ENCODE measurements at regions not wholly inside any gene's neighbourhood (a gene's known extent, or its start where the extent isn't known, plus 50 kb on each side); places are given as distances from the start of the nearest gene placed in this dataset.

DNA sequence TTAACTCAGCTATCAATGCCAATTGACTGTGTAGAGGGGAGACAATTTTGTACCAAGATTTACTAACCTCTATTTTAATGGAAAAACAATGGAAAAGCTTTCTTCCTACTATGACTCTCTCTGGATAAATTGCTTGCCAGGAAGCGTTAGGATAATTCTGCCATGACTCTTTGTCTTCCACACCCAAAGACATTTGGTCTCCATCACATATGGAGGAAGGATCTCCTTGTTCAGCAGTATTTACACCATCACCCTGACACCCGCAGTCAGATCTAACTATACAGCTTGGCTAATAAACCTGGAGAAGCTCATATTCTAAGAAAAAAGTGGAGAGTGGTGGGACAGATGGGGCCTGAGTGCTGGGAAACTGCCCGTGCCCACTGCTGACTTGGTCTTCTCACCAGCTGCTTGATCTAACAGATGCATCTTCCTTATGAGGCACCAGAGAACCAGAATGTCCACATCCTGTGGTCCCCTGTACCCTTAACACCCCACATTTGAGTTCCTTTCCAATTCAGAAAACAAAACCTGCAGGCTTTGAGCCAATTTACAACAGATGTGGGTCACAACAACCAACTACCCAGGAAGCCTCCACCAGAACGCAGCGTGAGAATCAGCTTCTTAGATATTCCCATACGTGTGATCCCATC lies 154.0 kb downstream of the DAD1 start:
- Histone ChIP-seq H3K4me3 (ENCODE audit: low read length in 3 of 3) (no peak overlapping the region), H3K9ac (ENCODE audit: low read depth in 1 of 3, low read length in 3 of 3) (no peak overlapping the region), H3K9me3 (ENCODE audit: control insufficient read depth in 3 of 3, low read length in 3 of 3) (no peaks in the 10 kb centered on the region), H3K4me1 (ENCODE audit: control insufficient read depth in 3 of 3, insufficient read depth in 3 of 3, low read length in 3 of 3) (peaks cover 9 to 15% (median 12%) of the 10 kb centered on the region in 3 donors), H3K36me3 (ENCODE audit: control insufficient read depth in 3 of 3, insufficient read depth in 3 of 3, low read length in 3 of 3) (no peaks in the 10 kb centered on the region), H3K27me3 (ENCODE audit: control insufficient read depth in 3 of 3, insufficient read depth in 3 of 3, low read length in 3 of 3) (no peaks in the 10 kb centered on the region), H3K27ac (ENCODE audit: low read depth, low read length) (no peak overlapping the region)

DNA sequence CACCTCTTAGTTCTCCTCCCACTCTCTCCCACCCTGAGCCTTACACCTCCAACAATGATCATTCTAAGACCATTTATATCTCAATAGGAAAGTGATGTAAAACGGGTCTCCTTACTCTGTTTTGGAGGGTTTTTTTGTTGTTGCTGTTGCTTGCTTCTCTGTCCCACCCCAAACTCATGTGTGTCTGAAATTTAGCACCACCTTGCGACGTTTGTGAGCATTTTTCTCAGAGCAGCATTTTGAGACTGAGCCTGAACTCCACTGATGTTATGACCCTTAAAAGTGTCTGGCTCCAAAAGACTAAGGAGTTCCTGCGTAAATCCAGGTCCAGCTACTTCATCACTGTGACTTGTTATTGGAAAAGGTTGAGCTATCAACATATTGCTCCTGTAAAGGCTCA lies 155.0 kb downstream of the DAD1 start:
- no peaks in the 10 kb centered on the region for H3K36me3 ChIP-seq (ENCODE audit: control insufficient read depth in 3 of 3, insufficient read depth in 3 of 3, low read length in 3 of 3)
- H3K27me3 ChIP-seq (ENCODE audit: control insufficient read depth in 3 of 3, insufficient read depth in 3 of 3, low read length in 3 of 3): no peaks in the 10 kb centered on the region
- H3K9me3 ChIP-seq (ENCODE audit: control insufficient read depth in 3 of 3, low read length in 3 of 3): no peaks in the 10 kb centered on the region
- no peak overlapping the region for H3K9ac ChIP-seq (ENCODE audit: low read depth in 1 of 3, low read length in 3 of 3)
- no peak overlapping the region for H3K4me3 ChIP-seq (ENCODE audit: low read length in 3 of 3)
- no peak overlapping the region for H3K27ac ChIP-seq (ENCODE audit: low read depth, low read length)
- H3K4me1 ChIP-seq (ENCODE audit: control insufficient read depth in 3 of 3, insufficient read depth in 3 of 3, low read length in 3 of 3): peaks cover 9 to 15% (median 12%) of the 10 kb centered on the region in 3 donors

DNA sequence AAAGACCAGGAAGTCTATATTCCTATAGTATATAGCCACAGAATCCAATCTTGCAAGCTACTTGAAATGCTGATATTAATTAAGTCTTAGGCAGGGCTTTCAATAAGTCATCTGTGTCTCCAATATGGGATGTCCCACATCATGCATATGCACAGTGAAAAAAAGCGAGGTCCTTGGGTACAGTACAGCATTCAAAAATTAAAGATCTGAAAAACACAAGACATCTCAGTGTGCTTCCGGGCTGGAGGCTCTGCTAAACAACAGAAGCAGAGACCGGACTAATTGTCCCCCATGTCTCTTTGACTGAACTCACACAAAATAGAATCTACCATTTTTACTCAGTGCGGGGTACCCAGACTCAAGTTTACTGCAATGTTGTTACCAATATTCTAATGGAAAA lies 156.0 kb downstream of the DAD1 start:
- H3K9me3 ChIP-seq (ENCODE audit: control insufficient read depth in 3 of 3, low read length in 3 of 3): no peaks in the 10 kb centered on the region
- H3K9ac ChIP-seq (ENCODE audit: low read depth in 1 of 3, low read length in 3 of 3): no peak overlapping the region
- H3K27me3 ChIP-seq (ENCODE audit: control insufficient read depth in 3 of 3, insufficient read depth in 3 of 3, low read length in 3 of 3): no peaks in the 10 kb centered on the region
- no peak overlapping the region for H3K27ac ChIP-seq (ENCODE audit: low read depth, low read length)
- H3K36me3 ChIP-seq (ENCODE audit: control insufficient read depth in 3 of 3, insufficient read depth in 3 of 3, low read length in 3 of 3): no peaks in the 10 kb centered on the region
- peaks cover 9 to 15% (median 14%) of the 10 kb centered on the region in 3 donors for H3K4me1 ChIP-seq (ENCODE audit: control insufficient read depth in 3 of 3, insufficient read depth in 3 of 3, low read length in 3 of 3)
- H3K4me3 ChIP-seq (ENCODE audit: low read length in 3 of 3): no peak overlapping the region

DNA sequence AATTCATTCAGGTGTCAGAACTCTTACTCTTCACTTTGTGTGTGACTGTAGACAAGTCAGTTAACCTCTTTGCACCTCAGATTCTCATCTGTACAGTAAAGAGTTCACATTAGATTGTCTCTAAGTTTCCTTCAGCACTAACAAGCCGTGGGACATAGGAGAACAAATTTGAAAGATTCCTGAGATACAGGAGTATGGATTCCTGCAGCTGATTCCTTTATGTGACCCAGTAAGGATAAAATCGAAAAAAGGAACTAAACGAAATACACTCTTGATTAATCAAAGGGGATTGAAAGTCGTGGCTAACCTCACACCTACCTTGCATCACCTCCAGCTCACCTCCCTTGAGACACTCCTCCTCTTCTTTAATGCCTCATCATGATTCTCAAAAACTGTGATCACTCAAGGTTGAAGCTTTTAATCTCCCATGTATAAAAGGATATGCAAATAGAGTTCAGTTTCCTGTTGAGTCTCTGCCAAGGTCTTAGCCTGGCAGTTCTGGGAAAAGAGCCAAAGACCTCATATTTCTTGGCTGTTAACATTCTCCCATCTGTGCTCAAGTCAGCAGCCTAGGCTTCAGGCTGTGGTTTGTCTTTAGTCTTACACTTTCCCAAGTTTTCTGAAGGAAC lies 156.6 kb downstream of the DAD1 start:
- H3K4me3 ChIP-seq (ENCODE audit: low read length in 3 of 3): no peak overlapping the region
- H3K27ac ChIP-seq (ENCODE audit: low read depth, low read length): no peak overlapping the region
- H3K4me1 ChIP-seq (ENCODE audit: control insufficient read depth in 3 of 3, insufficient read depth in 3 of 3, low read length in 3 of 3): peaks cover 9 to 15% (median 14%) of the 10 kb centered on the region in 3 donors
- H3K9me3 ChIP-seq (ENCODE audit: control insufficient read depth in 3 of 3, low read length in 3 of 3): no peaks in the 10 kb centered on the region
- no peak overlapping the region for H3K9ac ChIP-seq (ENCODE audit: low read depth in 1 of 3, low read length in 3 of 3)
- H3K36me3 ChIP-seq (ENCODE audit: control insufficient read depth in 3 of 3, insufficient read depth in 3 of 3, low read length in 3 of 3): no peaks in the 10 kb centered on the region
- no peaks in the 10 kb centered on the region for H3K27me3 ChIP-seq (ENCODE audit: control insufficient read depth in 3 of 3, insufficient read depth in 3 of 3, low read length in 3 of 3)

DNA sequence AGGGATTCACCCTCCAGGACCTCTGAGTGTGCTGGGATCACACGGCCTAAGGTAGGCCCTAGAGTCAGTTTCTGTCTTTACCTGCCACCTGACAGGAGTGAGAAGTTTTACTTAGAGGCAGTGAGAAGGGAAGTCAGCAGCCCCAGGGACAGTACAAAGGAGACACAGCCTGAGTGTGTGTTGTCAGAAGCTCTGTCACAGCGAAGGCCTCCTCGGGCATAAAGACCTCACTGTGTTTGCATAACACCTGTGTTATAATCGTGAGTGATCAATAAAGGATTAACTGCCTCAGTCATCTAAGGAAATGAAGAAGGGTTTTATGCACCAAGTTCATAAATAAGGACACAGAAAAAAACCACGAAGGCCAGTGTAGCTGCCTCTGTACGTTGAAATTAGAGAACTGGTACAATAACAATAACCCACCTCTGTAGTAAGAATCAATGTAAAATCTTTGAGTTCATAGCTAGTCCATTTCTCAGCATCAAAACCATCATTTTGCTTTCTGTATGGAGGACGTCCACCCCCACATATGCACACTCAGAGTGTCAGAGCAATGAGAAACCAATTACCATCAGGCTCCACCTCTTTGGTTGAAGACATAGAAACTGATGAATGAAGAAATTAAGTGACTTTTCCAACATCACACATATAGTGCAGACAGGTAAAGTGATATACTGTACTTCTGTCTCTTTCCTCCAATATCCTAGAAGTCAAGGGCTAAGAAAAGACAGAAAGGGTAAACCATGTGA lies 159.3 kb downstream of the DAD1 start:
- Histone ChIP-seq H3K4me3 (ENCODE audit: low read length in 3 of 3) (no peak overlapping the region), H3K27ac (ENCODE audit: low read depth, low read length) (no peak overlapping the region), H3K4me1 (ENCODE audit: control insufficient read depth in 3 of 3, insufficient read depth in 3 of 3, low read length in 3 of 3) (peaks cover 9 to 15% (median 14%) of the 10 kb centered on the region in 3 donors), H3K9me3 (ENCODE audit: control insufficient read depth in 3 of 3, low read length in 3 of 3) (no peaks in the 10 kb centered on the region), H3K9ac (ENCODE audit: low read depth in 1 of 3, low read length in 3 of 3) (no peak overlapping the region), H3K36me3 (ENCODE audit: control insufficient read depth in 3 of 3, insufficient read depth in 3 of 3, low read length in 3 of 3) (no peaks in the 10 kb centered on the region), H3K27me3 (ENCODE audit: control insufficient read depth in 3 of 3, insufficient read depth in 3 of 3, low read length in 3 of 3) (peaks cover 0 to 3% (median 0%) of the 10 kb centered on the region in 3 donors)

DNA sequence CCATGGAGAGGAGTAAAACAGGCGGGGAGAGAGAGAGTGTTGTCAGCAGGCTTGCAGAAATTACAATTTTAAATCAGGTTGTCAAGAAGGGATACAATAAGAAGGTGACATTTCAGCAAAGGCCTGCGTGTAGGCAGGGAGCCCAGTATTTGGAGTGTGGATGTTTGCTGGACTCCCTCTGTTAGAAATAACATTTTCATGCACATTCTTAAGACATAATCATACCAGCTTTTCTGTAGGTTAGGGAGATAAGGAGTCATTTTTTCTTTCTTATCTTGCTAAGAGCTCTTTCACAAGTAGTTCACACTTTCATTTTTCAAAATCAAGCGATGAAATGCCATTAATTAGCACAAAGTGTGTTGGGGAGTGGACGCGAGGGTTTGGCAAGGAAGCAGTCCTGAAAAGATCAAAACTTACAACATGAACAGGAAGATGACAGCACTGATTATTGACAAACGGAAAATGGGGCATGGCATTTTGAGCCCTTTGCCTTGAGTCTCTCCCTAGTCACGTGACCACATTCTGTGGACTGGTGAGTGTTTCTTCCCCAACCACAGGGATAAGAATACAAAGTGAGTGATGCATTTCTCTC lies 160.2 kb downstream of the DAD1 start:
- peaks cover 9 to 15% (median 14%) of the 10 kb centered on the region in 3 donors for H3K4me1 ChIP-seq (ENCODE audit: control insufficient read depth in 3 of 3, insufficient read depth in 3 of 3, low read length in 3 of 3)
- H3K4me3 ChIP-seq (ENCODE audit: low read length in 3 of 3): no peak overlapping the region
- H3K9ac ChIP-seq (ENCODE audit: low read depth in 1 of 3, low read length in 3 of 3): no peak overlapping the region
- H3K36me3 ChIP-seq (ENCODE audit: control insufficient read depth in 3 of 3, insufficient read depth in 3 of 3, low read length in 3 of 3): no peaks in the 10 kb centered on the region
- no peak overlapping the region for H3K27ac ChIP-seq (ENCODE audit: low read depth, low read length)
- H3K9me3 ChIP-seq (ENCODE audit: control insufficient read depth in 3 of 3, low read length in 3 of 3): no peaks in the 10 kb centered on the region
- peaks cover 0 to 3% (median 0%) of the 10 kb centered on the region in 3 donors for H3K27me3 ChIP-seq (ENCODE audit: control insufficient read depth in 3 of 3, insufficient read depth in 3 of 3, low read length in 3 of 3)

DNA sequence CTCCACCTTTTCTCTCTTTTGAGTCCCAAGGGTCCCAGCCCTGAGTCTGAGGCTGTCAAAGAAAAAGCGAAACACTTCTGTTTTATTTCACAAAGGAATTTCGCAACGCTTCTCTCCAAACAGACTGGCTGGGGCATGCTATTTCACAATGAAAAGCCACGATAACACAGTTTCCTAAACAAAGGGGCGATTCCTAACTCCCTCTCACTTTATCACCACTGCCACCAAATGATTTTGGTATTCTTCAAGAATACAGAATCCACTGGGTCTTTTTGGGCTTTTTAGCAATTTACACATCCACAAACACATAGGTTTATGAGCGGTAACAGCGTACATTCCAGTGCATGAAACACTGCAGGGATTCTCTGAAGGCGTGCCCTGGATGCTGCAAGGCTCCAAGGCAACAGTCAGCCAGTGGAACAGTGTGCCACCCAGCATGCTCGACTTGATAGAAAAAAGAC lies 161.2 kb downstream of the DAD1 start:
- no peak overlapping the region for H3K4me3 ChIP-seq (ENCODE audit: low read length in 3 of 3)
- H3K27ac ChIP-seq (ENCODE audit: low read depth, low read length): no peak overlapping the region
- H3K36me3 ChIP-seq (ENCODE audit: control insufficient read depth in 3 of 3, insufficient read depth in 3 of 3, low read length in 3 of 3): no peaks in the 10 kb centered on the region
- no peaks in the 10 kb centered on the region for H3K9me3 ChIP-seq (ENCODE audit: control insufficient read depth in 3 of 3, low read length in 3 of 3)
- H3K9ac ChIP-seq (ENCODE audit: low read depth in 1 of 3, low read length in 3 of 3): peak overlapping the region in 1 of 3 donors; percentile 7
- peaks cover 7 to 10% (median 9%) of the 10 kb centered on the region in 3 donors for H3K4me1 ChIP-seq (ENCODE audit: control insufficient read depth in 3 of 3, insufficient read depth in 3 of 3, low read length in 3 of 3)
- H3K27me3 ChIP-seq (ENCODE audit: control insufficient read depth in 3 of 3, insufficient read depth in 3 of 3, low read length in 3 of 3): peaks cover 0 to 3% (median 0%) of the 10 kb centered on the region in 3 donors

DNA sequence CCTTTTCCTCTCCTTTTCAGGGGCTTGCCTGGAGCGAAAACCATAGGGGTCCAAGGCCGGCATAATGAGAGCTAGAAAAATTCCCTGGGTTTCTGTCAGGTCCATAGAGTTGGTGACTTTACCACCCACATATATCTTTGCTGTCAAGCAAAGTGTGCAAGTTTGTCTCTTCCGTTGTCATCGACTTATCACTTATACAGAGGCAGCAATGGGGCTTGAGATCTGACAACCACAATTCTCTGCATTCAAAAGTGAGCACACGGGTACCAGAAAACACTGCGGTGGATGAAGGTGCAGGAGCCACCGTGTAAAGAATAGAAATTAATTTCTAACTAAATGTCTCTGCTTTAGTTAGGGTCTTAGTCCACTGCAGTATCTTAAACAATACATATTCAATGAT lies 162.3 kb downstream of the DAD1 start:
- peaks cover 0 to 2% (median 0%) of the 10 kb centered on the region in 3 donors for H3K4me1 ChIP-seq (ENCODE audit: control insufficient read depth in 3 of 3, insufficient read depth in 3 of 3, low read length in 3 of 3)
- H3K27ac ChIP-seq (ENCODE audit: low read depth, low read length): no peak overlapping the region
- H3K9me3 ChIP-seq (ENCODE audit: control insufficient read depth in 3 of 3, low read length in 3 of 3): no peaks in the 10 kb centered on the region
- H3K9ac ChIP-seq (ENCODE audit: low read depth in 1 of 3, low read length in 3 of 3): no peak overlapping the region
- H3K27me3 ChIP-seq (ENCODE audit: control insufficient read depth in 3 of 3, insufficient read depth in 3 of 3, low read length in 3 of 3): peaks cover 0 to 3% (median 0%) of the 10 kb centered on the region in 3 donors
- no peaks in the 10 kb centered on the region for H3K36me3 ChIP-seq (ENCODE audit: control insufficient read depth in 3 of 3, insufficient read depth in 3 of 3, low read length in 3 of 3)
- H3K4me3 ChIP-seq (ENCODE audit: low read length in 3 of 3): no peak overlapping the region

DNA sequence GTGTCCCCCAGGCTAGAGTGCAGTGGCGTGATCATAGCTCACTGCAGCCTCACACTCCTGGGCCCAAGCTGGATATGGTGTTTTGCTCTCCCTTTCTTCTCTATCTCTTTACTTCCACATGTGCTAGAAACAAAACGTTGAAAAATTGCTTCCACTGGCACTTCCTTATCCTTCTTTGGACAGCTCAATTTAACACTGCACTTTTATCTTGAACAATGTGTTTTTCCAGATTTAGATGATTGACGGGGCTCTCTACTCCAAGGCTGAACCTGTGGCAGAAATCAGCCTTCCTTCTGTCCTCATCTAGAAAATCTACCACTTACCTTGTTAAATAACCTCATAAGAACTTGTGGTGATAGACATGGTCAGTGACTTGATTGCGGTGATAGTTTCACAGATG lies 165.1 kb downstream of the DAD1 start:
- Histone ChIP-seq H3K27ac (ENCODE audit: low read depth, low read length) (no peak overlapping the region), H3K27me3 (ENCODE audit: control insufficient read depth in 3 of 3, insufficient read depth in 3 of 3, low read length in 3 of 3) (peaks cover 0 to 3% (median 0%) of the 10 kb centered on the region in 3 donors), H3K9ac (ENCODE audit: low read depth in 1 of 3, low read length in 3 of 3) (no peak overlapping the region), H3K36me3 (ENCODE audit: control insufficient read depth in 3 of 3, insufficient read depth in 3 of 3, low read length in 3 of 3) (no peaks in the 10 kb centered on the region), H3K9me3 (ENCODE audit: control insufficient read depth in 3 of 3, low read length in 3 of 3) (no peaks in the 10 kb centered on the region), H3K4me3 (ENCODE audit: low read length in 3 of 3) (no peak overlapping the region), H3K4me1 (ENCODE audit: control insufficient read depth in 3 of 3, insufficient read depth in 3 of 3, low read length in 3 of 3) (peaks cover 0 to 2% (median 0%) of the 10 kb centered on the region in 3 donors)

Data from skeletal muscle tissue (tissue), 3 donors.